Naive thymus-derived CD8-positive, alpha-beta T cell (primary cell): ENCODE measurements at regions not wholly inside any gene's neighbourhood (a gene's known extent, or its start where the extent isn't known, plus 50 kb on each side); places are given as distances from the start of the nearest gene placed in this dataset.

Experiments
- ATAC-seq, 2 donors: fragments of 150-1000 bp; cut with Tn5 transposase in 1 of 2; sonication (Bioruptor Pico), chemical (Tn5 transposase) in 1 of 2; 1 replicate in 1 of 2; 2 replicates in 1 of 2; pipeline ENCODE4 v1.10.0; 2021; ENCODE audit warnings: mild to moderate bottlenecking in 2 of 2, moderate library complexity in 2 of 2
- POLR2A ChIA-PET: fragments of 350-600 bp; sonication (Branson Sonifier 250); formaldehyde crosslinking; loops from one replicate; lab custom pipeline; 2021; ENCODE audit warnings: antibody characterized with exemption; lab: Charles Lee
- DNase-seq, 10 donors: peaks; one replicate each; pipeline versions ENCODE4 v3.0.0 to v3.0.0-alpha.2; 2020 to 2022
- H3K27ac Mint-ChIP-seq, 10 donors: one replicate each; pipeline ENCODE4 v1.8.0; 2020 to 2022; ENCODE audit warnings: mild to moderate bottlenecking in 10 of 10, mixed read lengths in 10 of 10, moderate library complexity in 4 of 10, inconsistent platforms in 1 of 10
- H3K27me3 Mint-ChIP-seq, 5 donors: one replicate each; pipeline ENCODE4 v1.8.0; 2021 to 2022; ENCODE audit warnings: mixed read lengths in 5 of 5
- H3K36me3 Mint-ChIP-seq, 3 donors: one replicate each; pipeline ENCODE4 v1.8.0; 2020 to 2022; ENCODE audit warnings: mixed read lengths in 3 of 3, mild to moderate bottlenecking in 2 of 3, inconsistent platforms in 1 of 3
- H3K4me1 Mint-ChIP-seq, 4 donors: one replicate each; pipeline ENCODE4 v1.8.0; 2021 to 2022; ENCODE audit warnings: mixed read lengths in 4 of 4
- H3K4me3 Mint-ChIP-seq, 10 donors: one replicate each; pipeline ENCODE4 v1.8.0; 2020 to 2022; ENCODE audit warnings: mild to moderate bottlenecking in 10 of 10, mixed read lengths in 10 of 10, moderate library complexity in 6 of 10, inconsistent platforms in 1 of 10
- H3K9me3 Mint-ChIP-seq, 9 donors: one replicate each; pipeline ENCODE4 v1.8.0; 2020 to 2022; ENCODE audit warnings: mixed read lengths in 9 of 9, mild to moderate bottlenecking in 3 of 9, inconsistent platforms in 1 of 9, moderate library complexity in 1 of 9

DNA sequence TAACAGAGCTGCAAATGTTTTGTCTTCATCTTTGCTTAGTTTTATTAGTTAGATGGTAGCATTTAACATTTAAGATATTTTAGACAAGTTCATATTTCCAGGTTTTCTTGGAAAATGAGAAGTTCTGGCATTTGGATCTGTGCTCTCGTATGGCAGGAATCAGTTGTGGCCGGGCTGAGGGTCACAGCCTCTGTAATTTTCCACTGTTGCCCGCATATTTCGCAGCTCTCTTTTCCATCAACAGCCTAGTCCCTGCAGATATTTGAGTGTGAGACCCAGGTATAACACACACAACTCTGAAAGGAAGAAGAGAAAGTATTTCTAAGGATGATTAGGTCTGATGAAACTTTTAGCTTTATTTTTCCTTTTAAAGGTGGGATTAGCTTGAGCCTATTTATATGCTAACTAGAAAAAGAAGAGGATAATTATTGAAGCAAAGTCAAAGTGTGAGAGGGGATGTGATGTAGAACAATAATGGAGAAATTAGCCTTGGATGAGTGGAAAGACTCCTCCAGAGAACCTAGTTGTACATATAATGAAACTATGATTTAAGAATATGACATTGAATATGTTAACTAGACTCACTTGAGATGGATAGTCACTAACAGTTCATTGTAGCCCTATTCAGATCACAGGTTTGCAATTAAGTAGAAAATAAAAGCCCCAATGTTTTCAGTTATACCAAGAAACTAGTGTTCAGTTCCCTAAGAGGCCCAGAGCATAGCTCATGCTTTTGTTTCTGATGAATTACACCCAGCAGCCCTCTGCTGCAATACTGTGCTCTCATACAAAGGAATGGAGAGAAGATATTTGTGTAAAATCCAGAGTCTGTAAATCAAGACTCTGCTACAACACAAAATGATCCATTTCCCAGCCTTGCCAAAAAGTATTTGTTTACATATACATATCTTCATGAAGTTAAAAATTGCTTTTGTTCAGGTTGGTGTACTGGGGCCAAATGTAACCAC is 158.4 kb downstream of the C12orf50 start:
- Mint-ChIP-seq H3K27me3 (peaks cover 0 to 9% (median 0%) of the 10 kb centered on the region in 5 donors), H3K4me1 (no peaks in the 10 kb centered on the region), H3K36me3 (no peaks in the 10 kb centered on the region), H3K27ac (no peak overlapping the region), H3K4me3 (no peak overlapping the region), H3K9me3 (peaks cover 0 to 4% (median 0%) of the 10 kb centered on the region in 9 donors)
- DNase-seq: no peak
- POLR2A ChIA-PET: no interaction called here
- ATAC-seq: no peak

DNA sequence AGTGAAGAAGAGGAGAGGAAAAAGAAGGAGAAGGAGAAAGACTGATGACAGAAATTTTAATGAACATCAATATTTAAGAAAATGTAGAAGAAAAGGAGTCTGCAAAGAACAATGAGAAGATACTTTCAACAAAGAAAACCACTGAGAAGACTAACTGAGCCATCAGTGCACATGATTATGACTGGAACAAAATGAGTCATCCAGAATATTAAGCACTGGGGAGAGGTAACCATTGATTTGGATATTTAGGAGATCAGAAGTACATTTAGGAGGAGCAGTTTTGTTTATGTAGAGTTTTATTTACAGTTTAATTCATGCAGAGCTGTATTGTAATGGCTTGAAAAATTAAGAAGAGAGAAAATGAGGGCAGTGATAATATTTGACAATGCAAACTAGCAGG is 159.1 kb downstream of the C12orf50 start:
- H3K4me3 Mint-ChIP-seq: no peak overlapping the region
- no peak overlapping the region for H3K27ac Mint-ChIP-seq
- H3K9me3 Mint-ChIP-seq: peaks cover 0 to 4% (median 0%) of the 10 kb centered on the region in 9 donors
- POLR2A ChIA-PET: no interaction called here
- no peaks in the 10 kb centered on the region for H3K4me1 Mint-ChIP-seq
- H3K36me3 Mint-ChIP-seq: no peaks in the 10 kb centered on the region
- DNase-seq (no peak), ATAC-seq (no peak)
- H3K27me3 Mint-ChIP-seq: peaks cover 0 to 9% (median 0%) of the 10 kb centered on the region in 5 donors

DNA sequence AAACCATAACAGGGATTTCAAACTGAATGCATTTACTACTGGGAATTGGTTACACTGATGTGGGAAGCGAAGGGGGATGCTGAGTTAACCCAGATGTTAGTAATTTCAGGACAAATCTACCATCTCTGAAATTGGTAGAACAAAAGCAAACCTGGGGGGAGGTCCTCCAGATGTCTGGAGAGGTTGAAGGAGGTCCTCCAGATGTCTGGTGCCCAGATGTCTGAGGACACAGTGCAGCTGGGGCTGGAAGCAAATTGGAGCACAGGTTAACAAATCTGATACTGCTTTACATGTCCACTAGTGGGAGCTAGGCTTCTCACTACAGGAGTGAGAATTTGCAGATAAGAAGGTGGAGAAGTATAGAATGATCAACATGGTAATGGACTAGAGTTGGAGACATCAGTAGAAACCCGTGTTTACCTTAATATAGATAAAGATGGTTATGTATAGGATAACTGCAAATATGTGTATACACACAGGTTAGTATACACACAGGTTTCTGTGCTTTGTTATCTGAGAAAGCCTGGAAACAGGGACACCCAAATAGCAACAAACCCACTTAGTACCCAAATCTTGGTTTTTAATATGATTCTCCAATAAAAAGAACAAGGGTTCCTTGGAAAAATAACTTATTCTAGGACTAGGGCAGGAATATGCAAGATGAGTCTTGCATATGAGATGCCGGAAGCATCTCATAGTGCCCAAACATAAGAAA is 162.5 kb downstream of the C12orf50 start:
- ATAC-seq (no peak), DNase-seq (no peak)
- Mint-ChIP-seq H3K4me3 (no peak overlapping the region), H3K36me3 (no peaks in the 10 kb centered on the region), H3K4me1 (no peaks in the 10 kb centered on the region), H3K9me3 (no peaks in the 10 kb centered on the region), H3K27me3 (peaks cover 0 to 4% (median 0%) of the 10 kb centered on the region in 5 donors), H3K27ac (no peak overlapping the region)
- POLR2A ChIA-PET: no interaction called here

DNA sequence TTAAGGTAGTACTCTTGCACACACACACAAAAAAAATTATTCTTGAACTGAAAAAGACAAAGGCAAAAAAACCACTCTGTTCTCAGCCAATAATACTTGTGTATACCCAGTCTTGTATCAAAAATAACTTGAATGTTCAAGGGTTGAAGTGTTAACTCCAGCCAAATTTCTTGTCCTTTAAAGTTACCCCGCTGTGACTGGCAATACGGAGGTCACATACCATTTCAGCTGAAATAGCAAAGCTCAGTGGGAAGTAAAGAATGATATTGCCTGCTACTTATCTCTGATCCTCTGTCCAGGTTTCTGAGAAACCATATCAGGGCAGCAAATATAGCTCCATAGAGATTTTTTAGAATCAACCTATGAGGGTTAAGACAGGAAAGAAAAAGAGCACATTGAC is 167.4 kb downstream of the C12orf50 start:
- DNase-seq (no peak), ATAC-seq (no peak)
- no peaks in the 10 kb centered on the region for H3K4me1 Mint-ChIP-seq
- H3K27ac Mint-ChIP-seq: no peak overlapping the region
- H3K4me3 Mint-ChIP-seq: no peak overlapping the region
- POLR2A ChIA-PET: no interaction called here
- no peaks in the 10 kb centered on the region for H3K36me3 Mint-ChIP-seq
- H3K9me3 Mint-ChIP-seq: no peaks in the 10 kb centered on the region
- peaks cover 0 to 5% (median 0%) of the 10 kb centered on the region in 5 donors for H3K27me3 Mint-ChIP-seq

DNA sequence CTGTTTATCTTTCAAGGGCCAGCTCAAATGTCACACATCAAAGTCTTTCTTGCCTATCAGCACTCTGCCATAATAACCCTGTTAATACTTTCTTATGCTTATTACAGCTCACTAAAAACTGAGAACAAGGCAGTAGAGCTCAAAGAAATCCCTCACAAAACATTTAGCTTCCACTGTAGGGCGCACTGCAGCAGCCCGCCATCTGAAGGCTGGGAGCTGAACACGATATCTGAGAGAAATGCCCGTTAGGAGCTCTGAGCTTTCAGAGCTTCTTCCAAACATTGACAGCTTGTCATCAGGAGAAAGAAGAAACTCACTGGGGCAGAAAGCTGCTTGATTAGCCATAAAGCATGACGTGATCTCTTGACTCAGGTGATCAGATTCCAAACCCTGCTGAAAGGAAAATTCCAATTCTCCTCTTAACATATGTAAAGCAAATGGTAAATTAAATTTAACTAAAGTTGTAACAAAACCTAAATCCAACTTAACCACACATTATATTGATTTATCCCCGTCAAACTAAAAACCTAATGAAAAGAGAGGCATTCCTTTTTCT is 175.7 kb downstream of the C12orf50 start:
- Mint-ChIP-seq H3K9me3 (peaks cover 0 to 4% (median 0%) of the 10 kb centered on the region in 9 donors), H3K4me3 (no peak overlapping the region), H3K27ac (no peak overlapping the region), H3K4me1 (no peaks in the 10 kb centered on the region), H3K27me3 (peaks cover 0 to 5% (median 1%) of the 10 kb centered on the region in 5 donors), H3K36me3 (no peaks in the 10 kb centered on the region)
- ATAC-seq (no peak), DNase-seq (no peak)
- POLR2A ChIA-PET: no interaction called here

DNA sequence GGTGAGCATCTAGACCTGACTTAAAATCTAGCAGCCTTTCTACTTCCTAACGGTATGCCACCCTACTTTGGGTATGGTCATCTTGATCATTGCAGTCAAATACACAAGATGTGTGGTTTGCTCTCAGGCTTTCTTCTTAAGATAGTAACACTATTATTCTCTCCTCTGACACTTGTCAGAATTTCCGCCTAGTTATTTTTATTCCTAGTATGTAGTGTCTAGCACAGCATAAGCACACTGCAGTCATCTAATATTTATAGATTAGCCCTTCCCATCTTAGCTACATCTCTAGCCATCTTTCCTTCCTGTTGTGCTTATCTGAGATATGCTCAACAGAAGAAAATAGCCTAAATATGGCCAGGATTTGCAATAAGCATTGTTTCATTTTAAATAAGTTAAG is 180.1 kb downstream of the C12orf50 start:
- POLR2A ChIA-PET: no interaction called here
- Mint-ChIP-seq H3K36me3 (no peaks in the 10 kb centered on the region), H3K27me3 (peaks cover 1 to 18% (median 3%) of the 10 kb centered on the region in 5 donors), H3K4me3 (no peak overlapping the region), H3K9me3 (peaks cover 0 to 4% (median 0%) of the 10 kb centered on the region in 9 donors), H3K27ac (no peak overlapping the region), H3K4me1 (no peaks in the 10 kb centered on the region)
- ATAC-seq: no peak
- no peak for DNase-seq

DNA sequence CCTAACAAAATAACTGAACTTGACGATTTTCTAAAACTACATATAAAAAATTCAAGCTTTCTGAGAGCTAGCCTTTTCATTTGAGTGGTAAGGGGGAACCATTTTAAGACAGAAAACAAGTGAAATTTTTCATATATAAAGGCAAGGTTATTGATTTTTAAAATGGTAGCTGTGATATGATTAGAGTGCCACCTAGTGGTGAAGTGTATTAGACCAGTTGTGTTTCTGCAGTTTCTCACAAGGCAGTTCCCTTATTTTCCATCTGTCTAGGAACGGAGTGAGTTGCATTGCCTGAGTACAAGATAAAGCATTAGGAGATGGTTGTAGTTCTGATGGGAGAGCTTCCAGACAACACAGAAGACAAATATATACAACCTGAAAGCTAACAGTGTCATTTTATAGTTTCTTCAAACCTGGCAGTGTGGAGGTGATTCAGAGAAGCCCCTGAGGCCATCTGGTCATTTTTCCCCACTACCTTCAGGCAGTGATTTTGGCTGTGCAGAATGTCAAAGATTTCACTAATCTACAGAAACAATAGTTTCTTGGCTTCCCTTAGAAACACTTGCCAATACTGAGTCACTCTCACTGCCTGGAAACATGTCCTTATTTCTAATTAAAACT is 180.8 kb downstream of the C12orf50 start:
- DNase-seq (peak in 3 of 10 donors; percentile 22 to 39 (median 29)), ATAC-seq (no peak)
- H3K36me3 Mint-ChIP-seq: no peaks in the 10 kb centered on the region
- no peak overlapping the region for H3K27ac Mint-ChIP-seq
- peaks cover 1 to 18% (median 3%) of the 10 kb centered on the region in 5 donors for H3K27me3 Mint-ChIP-seq
- no peaks in the 10 kb centered on the region for H3K4me1 Mint-ChIP-seq
- POLR2A ChIA-PET: no interaction called here
- no peaks in the 10 kb centered on the region for H3K9me3 Mint-ChIP-seq
- no peak overlapping the region for H3K4me3 Mint-ChIP-seq

DNA sequence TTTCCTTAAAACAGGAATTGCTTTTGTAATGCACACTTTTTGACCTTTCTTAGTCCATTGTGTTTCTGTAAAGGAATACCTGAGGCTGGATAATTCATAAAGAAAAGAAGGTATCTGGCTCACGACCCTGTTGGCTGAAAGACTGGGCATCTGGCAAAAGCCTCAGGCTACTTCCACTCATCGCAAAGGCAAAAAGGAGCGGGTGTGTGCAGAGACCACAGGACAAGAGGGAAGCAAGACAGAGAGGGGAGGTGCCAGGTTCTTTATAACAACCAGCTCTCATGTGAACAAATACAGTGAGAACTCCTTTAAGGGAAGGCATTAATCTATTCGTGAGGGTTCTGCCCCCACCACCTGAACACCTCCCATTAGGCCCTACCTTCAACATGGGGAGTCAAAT is 182.1 kb downstream of the C12orf50 start:
- DNase-seq: no peak
- ATAC-seq: no peak
- no peaks in the 10 kb centered on the region for H3K9me3 Mint-ChIP-seq
- H3K4me3 Mint-ChIP-seq: no peak overlapping the region
- H3K36me3 Mint-ChIP-seq: no peaks in the 10 kb centered on the region
- POLR2A ChIA-PET: no interaction called here
- H3K4me1 Mint-ChIP-seq: no peaks in the 10 kb centered on the region
- peaks cover 1 to 18% (median 3%) of the 10 kb centered on the region in 5 donors for H3K27me3 Mint-ChIP-seq
- no peak overlapping the region for H3K27ac Mint-ChIP-seq

DNA sequence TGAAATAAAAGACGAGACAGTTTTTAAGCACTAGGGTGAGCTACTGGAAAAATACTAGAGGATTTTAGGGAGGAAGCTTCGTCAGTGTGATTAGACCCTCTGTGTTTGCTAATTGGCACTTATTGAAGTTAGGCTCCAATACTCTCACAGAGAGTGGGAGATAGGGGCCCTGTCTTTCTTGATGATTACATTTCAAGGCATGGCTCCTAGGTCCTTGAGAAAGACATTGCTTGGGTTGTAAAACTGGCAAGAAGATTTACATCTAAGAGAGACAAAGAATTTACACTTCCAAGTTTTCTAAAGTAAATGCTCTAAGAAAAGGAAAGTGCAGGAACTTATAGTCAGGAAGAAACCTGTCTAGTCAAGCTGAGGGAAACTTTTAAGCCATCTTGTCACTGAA is 183.2 kb downstream of the C12orf50 start:
- peaks cover 1 to 18% (median 3%) of the 10 kb centered on the region in 5 donors for H3K27me3 Mint-ChIP-seq
- H3K9me3 Mint-ChIP-seq: no peaks in the 10 kb centered on the region
- POLR2A ChIA-PET: no interaction called here
- H3K36me3 Mint-ChIP-seq: no peaks in the 10 kb centered on the region
- ATAC-seq: no peak
- DNase-seq: no peak
- no peak overlapping the region for H3K4me3 Mint-ChIP-seq
- no peaks in the 10 kb centered on the region for H3K4me1 Mint-ChIP-seq
- no peak overlapping the region for H3K27ac Mint-ChIP-seq

DNA sequence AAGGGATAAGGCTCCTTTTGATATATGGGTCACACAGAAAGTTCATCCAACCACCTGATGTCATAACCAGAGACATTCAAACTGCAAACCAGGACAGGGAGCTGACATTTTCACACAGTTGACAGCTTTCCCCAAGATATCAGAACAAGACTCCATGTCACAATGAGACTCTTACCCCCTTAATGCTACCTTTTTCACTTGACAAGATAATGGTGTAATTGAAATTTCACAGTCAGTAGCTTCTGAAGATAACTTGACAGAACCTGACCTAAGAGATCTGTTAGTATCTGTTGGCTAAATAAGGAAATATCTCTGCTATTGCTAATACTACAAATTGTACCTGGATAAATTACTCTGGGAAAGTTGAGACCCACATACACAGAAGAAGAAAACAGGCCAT is 187.3 kb downstream of the C12orf50 start:
- DNase-seq (no peak), ATAC-seq (no peak)
- no peaks in the 10 kb centered on the region for H3K4me1 Mint-ChIP-seq
- peaks cover 0 to 2% (median 0%) of the 10 kb centered on the region in 9 donors for H3K9me3 Mint-ChIP-seq
- no peak overlapping the region for H3K4me3 Mint-ChIP-seq
- peaks cover 0 to 3% (median 0%) of the 10 kb centered on the region in 5 donors for H3K27me3 Mint-ChIP-seq
- POLR2A ChIA-PET: no interaction called here
- H3K27ac Mint-ChIP-seq: no peak overlapping the region
- H3K36me3 Mint-ChIP-seq: no peaks in the 10 kb centered on the region

DNA sequence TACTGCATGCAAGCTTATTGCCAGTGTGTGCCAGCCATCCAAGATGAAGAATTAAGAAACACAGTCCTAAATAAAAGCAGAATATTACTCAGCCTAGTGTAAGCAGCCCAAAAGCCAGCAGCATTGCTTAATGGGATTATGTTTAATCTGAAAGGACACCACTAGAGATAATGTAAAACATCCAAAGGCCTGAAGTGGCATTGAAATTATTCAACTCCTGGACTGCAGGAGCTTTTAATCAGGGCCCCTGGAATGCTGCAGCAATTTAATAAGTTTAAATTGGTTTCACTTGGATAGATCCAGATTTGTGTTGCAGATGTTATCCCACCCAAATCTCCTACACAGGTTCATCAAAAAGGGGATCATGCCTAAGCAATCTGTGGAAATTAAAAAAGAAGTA is 193.0 kb downstream of the C12orf50 start:
- Mint-ChIP-seq H3K4me3 (no peak overlapping the region), H3K36me3 (no peaks in the 10 kb centered on the region), H3K27me3 (peaks cover 0 to 9% (median 0%) of the 10 kb centered on the region in 5 donors), H3K9me3 (peaks cover 0 to 5% (median 0%) of the 10 kb centered on the region in 9 donors), H3K4me1 (no peaks in the 10 kb centered on the region), H3K27ac (no peak overlapping the region)
- ATAC-seq (no peak), DNase-seq (no peak)
- POLR2A ChIA-PET: no interaction called here

DNA sequence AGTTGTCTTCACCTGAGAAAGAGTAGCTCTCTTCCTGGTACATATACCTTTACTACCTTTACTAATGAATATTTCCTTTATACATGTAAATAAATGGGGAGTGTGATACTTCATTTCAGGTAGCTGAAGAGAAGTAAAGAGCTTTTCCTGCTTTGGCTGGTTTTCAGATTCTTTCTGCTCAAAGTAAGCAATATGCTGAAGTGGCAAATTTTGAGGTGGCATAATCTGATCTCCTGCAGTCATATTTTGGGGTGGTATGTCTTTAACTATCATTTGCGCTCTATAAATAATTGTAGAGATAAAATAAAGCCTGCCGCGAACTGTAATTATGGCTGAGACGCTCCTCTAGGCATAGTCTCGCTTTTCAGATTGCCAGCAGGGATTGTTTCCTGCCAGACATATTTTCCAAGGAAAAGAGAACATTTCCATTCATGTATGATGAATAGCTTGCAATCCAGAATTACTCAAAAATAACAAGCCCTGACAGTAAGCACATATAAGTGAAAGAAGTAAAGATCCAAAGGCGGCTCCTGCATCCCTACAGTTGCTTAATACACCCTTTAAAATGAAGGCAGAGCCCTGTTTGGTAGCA is 200.7 kb downstream of the C12orf50 start:
- Mint-ChIP-seq H3K27me3 (peaks cover 0 to 9% (median 0%) of the 10 kb centered on the region in 5 donors), H3K27ac (no peak overlapping the region), H3K9me3 (peaks cover 0 to 3% (median 0%) of the 10 kb centered on the region in 9 donors), H3K4me3 (no peak overlapping the region), H3K4me1 (no peaks in the 10 kb centered on the region), H3K36me3 (no peaks in the 10 kb centered on the region)
- DNase-seq (no peak), ATAC-seq (no peak)
- POLR2A ChIA-PET: no interaction called here
